ENCODE measurements at regions not wholly inside any gene's neighbourhood (a gene's known extent, or its start where the extent isn't known, plus 50 kb on each side); places are given as distances from the start of the nearest gene placed in this dataset.

DNA sequence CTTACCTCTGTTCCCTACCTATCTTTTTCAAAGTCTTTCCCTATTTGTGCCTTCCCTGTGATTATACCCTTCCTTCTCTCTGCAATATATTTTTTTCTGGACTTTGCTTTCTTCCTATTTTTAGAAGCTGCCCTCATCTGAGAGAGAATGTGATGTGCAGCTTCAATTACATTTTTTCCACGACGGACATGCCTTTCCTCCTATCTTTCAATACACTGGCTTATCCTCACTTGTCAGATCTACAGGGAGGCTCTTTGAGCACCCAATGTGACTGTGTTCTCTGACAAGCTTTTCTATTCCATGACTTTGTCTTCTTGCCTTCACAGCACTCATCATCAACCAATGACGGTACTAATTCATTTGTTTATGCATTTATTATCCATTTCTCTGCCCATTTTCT lies 227.9 kb upstream of the CLINT1 start:
- no peak overlapping the region for H3K4me3 Mint-ChIP-seq
- H3K9me3 Mint-ChIP-seq = peaks cover 0 to 3% (median 0%) of the 10 kb centered on the region in 7 donors
- no peaks in the 10 kb centered on the region for H3K36me3 ChIP-seq (replicated peaks in 1 of 2; ENCODE audit: control insufficient read depth in 1 of 2, insufficient read depth in 2 of 2, low read length in 2 of 2)
- TF ChIP-seq, protein P1, sequence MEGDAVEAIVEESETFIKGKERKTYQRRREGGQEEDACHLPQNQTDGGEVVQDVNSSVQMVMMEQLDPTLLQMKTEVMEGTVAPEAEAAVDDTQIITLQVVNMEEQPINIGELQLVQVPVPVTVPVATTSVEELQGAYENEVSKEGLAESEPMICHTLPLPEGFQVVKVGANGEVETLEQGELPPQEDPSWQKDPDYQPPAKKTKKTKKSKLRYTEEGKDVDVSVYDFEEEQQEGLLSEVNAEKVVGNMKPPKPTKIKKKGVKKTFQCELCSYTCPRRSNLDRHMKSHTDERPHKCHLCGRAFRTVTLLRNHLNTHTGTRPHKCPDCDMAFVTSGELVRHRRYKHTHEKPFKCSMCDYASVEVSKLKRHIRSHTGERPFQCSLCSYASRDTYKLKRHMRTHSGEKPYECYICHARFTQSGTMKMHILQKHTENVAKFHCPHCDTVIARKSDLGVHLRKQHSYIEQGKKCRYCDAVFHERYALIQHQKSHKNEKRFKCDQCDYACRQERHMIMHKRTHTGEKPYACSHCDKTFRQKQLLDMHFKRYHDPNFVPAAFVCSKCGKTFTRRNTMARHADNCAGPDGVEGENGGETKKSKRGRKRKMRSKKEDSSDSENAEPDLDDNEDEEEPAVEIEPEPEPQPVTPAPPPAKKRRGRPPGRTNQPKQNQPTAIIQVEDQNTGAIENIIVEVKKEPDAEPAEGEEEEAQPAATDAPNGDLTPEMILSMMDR (IDR thresholded peaks at IDR 0.05) = no peak
- H3K27ac Mint-ChIP-seq = no peak overlapping the region
- no peak overlapping the region for H2AFZ ChIP-seq (ENCODE audit: insufficient read depth, low read depth, low read length, poor library complexity, severe bottlenecking)
- H3K27ac ChIP-seq (ENCODE audit: low read depth in 1 of 2, low read length in 2 of 2) = no peak overlapping the region
- 50% methylated on average over 2 of the region's 3 CpGs for WGBS (ENCODE audit: insufficient coverage)
- no peaks in the 10 kb centered on the region for H4K20me1 ChIP-seq (ENCODE audit: insufficient read depth, low read length)
- H3K79me2 ChIP-seq (ENCODE audit: insufficient read depth, low read length) = no peaks in the 10 kb centered on the region
- H3K4me1 ChIP-seq (ENCODE audit: control insufficient read depth in 1 of 2, insufficient read depth in 2 of 2, low read length in 2 of 2) = no peaks in the 10 kb centered on the region
- peaks cover 0 to 5% of the 10 kb centered on the region in 2 donors for H3K27me3 ChIP-seq (ENCODE audit: control insufficient read depth in 2 of 2, insufficient read depth in 2 of 2, low read length in 2 of 2)
- H3K36me3 Mint-ChIP-seq = no peaks in the 10 kb centered on the region
- H3K27me3 Mint-ChIP-seq (ENCODE audit: low read depth in 3 of 3) = peaks cover 0 to 4% (median 3%) of the 10 kb centered on the region in 3 donors
- H3K4me1 Mint-ChIP-seq = no peaks in the 10 kb centered on the region
- no peak overlapping the region for H3K4me3 ChIP-seq (replicated peaks in 1 of 3; ENCODE audit: low read depth in 2 of 3, low read length in 3 of 3)
- H3K4me2 ChIP-seq (replicated peaks; ENCODE audit: extremely low read depth, low read length, poor library complexity, severe bottlenecking) = no peak overlapping the region
- DNase-seq = no peak
- intact Hi-C loops (cut with micrococcal nuclease) = no loop called here
- no peaks in the 10 kb centered on the region for H3K9me3 ChIP-seq (replicated peaks in 1 of 2; ENCODE audit: control insufficient read depth in 1 of 2, insufficient read depth in 1 of 2, low read length in 2 of 2)
- H3K9ac ChIP-seq (ENCODE audit: insufficient read depth, low read length, poor library complexity, severe bottlenecking) = no peak overlapping the region

DNA sequence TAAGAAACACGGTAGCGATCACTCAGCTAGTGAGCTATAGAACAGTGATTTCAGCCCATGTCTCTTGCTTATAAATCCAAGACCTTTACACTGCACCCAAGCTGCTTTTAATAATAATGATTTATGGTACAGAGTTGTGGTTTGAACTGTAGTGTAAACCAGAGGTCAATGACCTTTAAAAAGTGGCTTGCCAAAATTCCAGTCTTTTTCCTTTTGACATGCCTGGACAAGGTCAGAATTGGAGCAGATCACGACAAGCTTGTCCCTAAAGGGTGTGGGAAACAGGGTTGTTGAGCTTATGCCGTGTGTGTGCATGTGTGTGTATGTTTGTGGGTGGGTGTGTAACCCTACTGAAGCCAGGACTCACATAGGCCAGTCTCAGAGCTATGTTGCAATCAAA lies 225.3 kb upstream of the CLINT1 start:
- Histone ChIP-seq H3K27ac (ENCODE audit: low read depth in 1 of 2, low read length in 2 of 2) (no peak overlapping the region), H2AFZ (ENCODE audit: insufficient read depth, low read depth, low read length, poor library complexity, severe bottlenecking) (no peak overlapping the region), H3K4me2 (replicated peaks; ENCODE audit: extremely low read depth, low read length, poor library complexity, severe bottlenecking) (no peak overlapping the region), H3K4me3 (replicated peaks in 1 of 3; ENCODE audit: low read depth in 2 of 3, low read length in 3 of 3) (no peak overlapping the region), H3K9me3 (replicated peaks in 1 of 2; ENCODE audit: control insufficient read depth in 1 of 2, insufficient read depth in 1 of 2, low read length in 2 of 2) (no peaks in the 10 kb centered on the region), H3K27me3 (ENCODE audit: control insufficient read depth in 2 of 2, insufficient read depth in 2 of 2, low read length in 2 of 2) (peaks cover 0 to 5% of the 10 kb centered on the region in 2 donors), H3K36me3 (replicated peaks in 1 of 2; ENCODE audit: control insufficient read depth in 1 of 2, insufficient read depth in 2 of 2, low read length in 2 of 2) (no peaks in the 10 kb centered on the region), H3K4me1 (ENCODE audit: control insufficient read depth in 1 of 2, insufficient read depth in 2 of 2, low read length in 2 of 2) (no peaks in the 10 kb centered on the region), H3K79me2 (ENCODE audit: insufficient read depth, low read length) (no peaks in the 10 kb centered on the region), H4K20me1 (ENCODE audit: insufficient read depth, low read length) (no peaks in the 10 kb centered on the region), H3K9ac (ENCODE audit: insufficient read depth, low read length, poor library complexity, severe bottlenecking) (no peak overlapping the region)
- DNase-seq = no peak
- TF ChIP-seq, protein P1 (IDR thresholded peaks at IDR 0.05) = no peak
- Mint-ChIP-seq H3K4me3 (no peak overlapping the region), H3K27me3 (ENCODE audit: low read depth in 3 of 3) (peaks cover 0 to 6% (median 5%) of the 10 kb centered on the region in 3 donors), H3K4me1 (no peaks in the 10 kb centered on the region), H3K9me3 (peaks cover 0 to 3% (median 0%) of the 10 kb centered on the region in 7 donors), H3K36me3 (no peaks in the 10 kb centered on the region), H3K27ac (no peak overlapping the region)
- 40% methylated on average over 1 of the region's 4 CpGs for WGBS (ENCODE audit: insufficient coverage)
- intact Hi-C loops (cut with micrococcal nuclease) = no loop called here
